Upper lobe of left lung (tissue), 4 donors: ENCODE measurements at regions not wholly inside any gene's neighbourhood (a gene's known extent, or its start where the extent isn't known, plus 50 kb on each side); places are given as distances from the start of the nearest gene placed in this dataset.

Source experiments
- CTCF ChIP-seq, 6 experiments: fragments of 450-650 bp in 4 of 6; fragments of 200-600 bp in 2 of 6; sonication (generic) in 2 of 6; IDR thresholded peaks; one replicate each; pipeline ENCODE4 v1.5.1; 2016 to 2019; ENCODE audit warnings: antibody characterized with exemption in 6 of 6
- EP300 ChIP-seq, 4 donors: sonication (generic); formaldehyde crosslinking; IDR thresholded peaks; one replicate each; pipeline ENCODE4 v1.5.1; 2017; ENCODE audit warnings: antibody characterized with exemption in 4 of 4, control low read depth in 2 of 4
- POLR2A ChIP-seq, 4 donors: fragments of 450-650 bp; IDR thresholded peaks; one replicate each; pipeline ENCODE4 v1.5.1; 2016 to 2017; ENCODE audit warnings: antibody characterized with exemption in 4 of 4, mild to moderate bottlenecking in 2 of 4
- POLR2AphosphoS5 ChIP-seq, 2 donors: sonication (generic); formaldehyde crosslinking; IDR thresholded peaks; one replicate each; pipeline ENCODE4 v1.5.1; 2017; ENCODE audit warnings: antibody characterized with exemption in 2 of 2

GRCh38 chr3:41000471-41000870, 198.8 kb upstream of the CTNNB1 start:
- TF ChIP-seq CTCF (IDR thresholded peaks at IDR 0.05) (no peak), POLR2AphosphoS5 (IDR thresholded peaks at IDR 0.05) (no peak), POLR2A (IDR thresholded peaks at IDR 0.05) (no peak), EP300 (IDR thresholded peaks at IDR 0.05) (no peak)
